ENCODE measurements at regions not wholly inside any gene's neighbourhood (a gene's known extent, or its start where the extent isn't known, plus 50 kb on each side); places are given as distances from the start of the nearest gene placed in this dataset.

DNA sequence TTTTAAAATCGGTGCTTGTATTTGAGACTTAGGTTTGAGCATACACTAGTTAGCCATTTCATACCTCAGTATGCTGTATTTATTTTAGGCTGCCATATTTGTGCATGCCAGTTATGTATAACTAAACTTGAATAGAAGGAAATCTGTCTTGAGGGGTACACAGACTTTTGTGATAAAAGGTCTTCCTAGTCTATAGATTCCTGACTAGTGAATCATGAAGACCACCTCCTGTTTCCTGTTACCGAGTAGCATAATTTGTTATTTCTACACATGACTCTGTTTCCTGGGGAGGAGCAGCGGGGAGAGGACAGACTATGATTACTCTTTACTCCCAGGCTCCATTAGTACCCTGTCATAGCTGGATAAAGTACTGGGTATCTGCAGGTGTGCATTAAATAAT lies 316.8 kb upstream of the SNX7 start:
- Histone ChIP-seq H3K9ac (ENCODE audit: insufficient read depth, low read length, poor library complexity, severe bottlenecking) (no peak overlapping the region), H3K4me1 (ENCODE audit: control insufficient read depth in 1 of 2, insufficient read depth in 2 of 2, low read length in 2 of 2) (no peaks in the 10 kb centered on the region), H4K20me1 (ENCODE audit: insufficient read depth, low read length) (no peaks in the 10 kb centered on the region), H3K79me2 (ENCODE audit: insufficient read depth, low read length) (no peaks in the 10 kb centered on the region), H3K27me3 (ENCODE audit: control insufficient read depth in 2 of 2, insufficient read depth in 2 of 2, low read length in 2 of 2) (no peaks in the 10 kb centered on the region), H3K4me2 (replicated peaks; ENCODE audit: extremely low read depth, low read length, poor library complexity, severe bottlenecking) (no peak overlapping the region), H3K36me3 (replicated peaks in 1 of 2; ENCODE audit: control insufficient read depth in 1 of 2, insufficient read depth in 2 of 2, low read length in 2 of 2) (no peaks in the 10 kb centered on the region), H3K27ac (ENCODE audit: low read depth in 1 of 2, low read length in 2 of 2) (no peak overlapping the region), H2AFZ (ENCODE audit: insufficient read depth, low read depth, low read length, poor library complexity, severe bottlenecking) (no peak overlapping the region), H3K4me3 (replicated peaks in 1 of 3; ENCODE audit: low read depth in 2 of 3, low read length in 3 of 3) (no peak overlapping the region), H3K9me3 (replicated peaks in 1 of 2; ENCODE audit: control insufficient read depth in 1 of 2, insufficient read depth in 1 of 2, low read length in 2 of 2) (no peaks in the 10 kb centered on the region)
- Mint-ChIP-seq H3K36me3 (no peaks in the 10 kb centered on the region), H3K9me3 (peaks cover 0 to 2% (median 0%) of the 10 kb centered on the region in 7 donors), H3K27ac (no peak overlapping the region), H3K4me1 (no peaks in the 10 kb centered on the region), H3K4me3 (no peak overlapping the region), H3K27me3 (ENCODE audit: low read depth in 3 of 3) (no peaks in the 10 kb centered on the region)
- no peak for DNase-seq
- WGBS (ENCODE audit: insufficient coverage), result no CpG with 5 or more reads among the region's 3 CpGs
- TF ChIP-seq, protein P1, sequence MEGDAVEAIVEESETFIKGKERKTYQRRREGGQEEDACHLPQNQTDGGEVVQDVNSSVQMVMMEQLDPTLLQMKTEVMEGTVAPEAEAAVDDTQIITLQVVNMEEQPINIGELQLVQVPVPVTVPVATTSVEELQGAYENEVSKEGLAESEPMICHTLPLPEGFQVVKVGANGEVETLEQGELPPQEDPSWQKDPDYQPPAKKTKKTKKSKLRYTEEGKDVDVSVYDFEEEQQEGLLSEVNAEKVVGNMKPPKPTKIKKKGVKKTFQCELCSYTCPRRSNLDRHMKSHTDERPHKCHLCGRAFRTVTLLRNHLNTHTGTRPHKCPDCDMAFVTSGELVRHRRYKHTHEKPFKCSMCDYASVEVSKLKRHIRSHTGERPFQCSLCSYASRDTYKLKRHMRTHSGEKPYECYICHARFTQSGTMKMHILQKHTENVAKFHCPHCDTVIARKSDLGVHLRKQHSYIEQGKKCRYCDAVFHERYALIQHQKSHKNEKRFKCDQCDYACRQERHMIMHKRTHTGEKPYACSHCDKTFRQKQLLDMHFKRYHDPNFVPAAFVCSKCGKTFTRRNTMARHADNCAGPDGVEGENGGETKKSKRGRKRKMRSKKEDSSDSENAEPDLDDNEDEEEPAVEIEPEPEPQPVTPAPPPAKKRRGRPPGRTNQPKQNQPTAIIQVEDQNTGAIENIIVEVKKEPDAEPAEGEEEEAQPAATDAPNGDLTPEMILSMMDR (IDR thresholded peaks at IDR 0.05), result no peak
- intact Hi-C loops (cut with micrococcal nuclease), result no loop called here

DNA sequence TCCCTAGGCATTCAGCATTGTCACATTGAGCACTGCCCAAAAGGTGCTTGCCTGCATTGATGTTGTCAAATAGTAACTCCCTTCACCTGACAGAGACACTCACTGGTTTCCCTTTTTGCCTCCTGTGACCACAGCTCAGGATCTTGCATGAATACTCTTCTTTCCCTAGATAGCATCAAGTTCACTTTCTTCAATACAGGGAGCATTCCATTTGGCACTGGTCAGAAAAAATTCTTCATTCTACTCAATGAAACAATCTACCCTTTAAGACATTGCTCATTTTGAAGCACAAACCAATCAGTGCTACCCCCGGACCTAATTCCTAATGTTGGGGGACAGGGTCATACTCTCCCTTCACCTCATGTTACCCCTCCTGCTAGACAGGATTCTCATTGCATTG lies 319.0 kb upstream of the SNX7 start:
- H3K9me3 ChIP-seq (replicated peaks in 1 of 2; ENCODE audit: control insufficient read depth in 1 of 2, insufficient read depth in 1 of 2, low read length in 2 of 2), result no peaks in the 10 kb centered on the region
- peaks cover 0 to 2% (median 0%) of the 10 kb centered on the region in 7 donors for H3K9me3 Mint-ChIP-seq
- H4K20me1 ChIP-seq (ENCODE audit: insufficient read depth, low read length), result no peaks in the 10 kb centered on the region
- H3K36me3 Mint-ChIP-seq, result no peaks in the 10 kb centered on the region
- H3K27me3 Mint-ChIP-seq (ENCODE audit: low read depth in 3 of 3), result no peaks in the 10 kb centered on the region
- TF ChIP-seq, protein P1 (IDR thresholded peaks at IDR 0.05), result no peak
- no peak overlapping the region for H2AFZ ChIP-seq (ENCODE audit: insufficient read depth, low read depth, low read length, poor library complexity, severe bottlenecking)
- no peak overlapping the region for H3K4me3 Mint-ChIP-seq
- intact Hi-C loops (cut with micrococcal nuclease), result no loop called here
- H3K4me2 ChIP-seq (replicated peaks; ENCODE audit: extremely low read depth, low read length, poor library complexity, severe bottlenecking), result no peak overlapping the region
- no peaks in the 10 kb centered on the region for H3K27me3 ChIP-seq (ENCODE audit: control insufficient read depth in 2 of 2, insufficient read depth in 2 of 2, low read length in 2 of 2)
- no peak overlapping the region for H3K27ac ChIP-seq (ENCODE audit: low read depth in 1 of 2, low read length in 2 of 2)
- H3K4me1 Mint-ChIP-seq, result peaks cover 2% of the 10 kb centered on the region
- H3K79me2 ChIP-seq (ENCODE audit: insufficient read depth, low read length), result no peaks in the 10 kb centered on the region
- no peak overlapping the region for H3K4me3 ChIP-seq (replicated peaks in 1 of 3; ENCODE audit: low read depth in 2 of 3, low read length in 3 of 3)
- H3K27ac Mint-ChIP-seq, result no peak overlapping the region
- H3K4me1 ChIP-seq (ENCODE audit: control insufficient read depth in 1 of 2, insufficient read depth in 2 of 2, low read length in 2 of 2), result no peaks in the 10 kb centered on the region
- H3K9ac ChIP-seq (ENCODE audit: insufficient read depth, low read length, poor library complexity, severe bottlenecking), result no peak overlapping the region
- 100% methylated on average over 1 of the region's 1 CpG for WGBS (ENCODE audit: insufficient coverage)
- DNase-seq, result no peak
- H3K36me3 ChIP-seq (replicated peaks in 1 of 2; ENCODE audit: control insufficient read depth in 1 of 2, insufficient read depth in 2 of 2, low read length in 2 of 2), result no peaks in the 10 kb centered on the region
